ENCODE measurements at regions not wholly inside any gene's neighbourhood (a gene's known extent, or its start where the extent isn't known, plus 50 kb on each side); places are given as distances from the start of the nearest gene placed in this dataset.

GRCh38 chr20:48558906-48559305, 268.9 kb downstream of the PREX1 start:
- TF ChIP-seq CTCF (IDR thresholded peaks at IDR 0.05) (no peak), POLR2A (IDR thresholded peaks at IDR 0.05; ENCODE audit: low read depth) (no peak), POLR2AphosphoS5 (IDR thresholded peaks at IDR 0.05) (no peak), EP300 (IDR thresholded peaks at IDR 0.05) (no peak)
